MM.1S (cell line): ENCODE measurements at regions not wholly inside any gene's neighbourhood (a gene's known extent, or its start where the extent isn't known, plus 50 kb on each side); places are given as distances from the start of the nearest gene placed in this dataset.

Experiments
- DNase-seq: peaks from one replicate; pipeline ENCODE4 v3.0.0-alpha.2; 2015
- H2AFZ ChIP-seq: fragments of 300-600 bp; sonication (generic); 2 replicates; pipeline ENCODE4 v1.6.0; 2016; ENCODE audit warnings: antibody characterized with exemption, low read length
- H3F3A ChIP-seq: fragments of 300-600 bp; sonication (generic); 2 replicates; pipeline ENCODE4 v1.6.1; 2016; ENCODE audit warnings: mild to moderate bottlenecking, antibody characterized with exemption, low read length, moderate library complexity, mixed read lengths; ENCODE audit not compliant: insufficient read depth
- H3K27ac ChIP-seq: fragments of 300-600 bp; sonication (generic); 2 replicates; pipeline ENCODE4 v1.5.1; 2016; ENCODE audit warnings: mild to moderate bottlenecking, low read length
- H3K27me3 ChIP-seq: fragments of 300-600 bp; sonication (generic); replicated peaks from 2 replicates; pipeline ENCODE4 v1.6.0; 2016; ENCODE audit warnings: low read length; ENCODE audit not compliant: insufficient read depth
- H3K36me3 ChIP-seq: fragments of 300-600 bp; sonication (generic); replicated peaks from 2 replicates; pipeline ENCODE4 v1.6.1; 2016; ENCODE audit warnings: mild to moderate bottlenecking, low read length, mixed read lengths; ENCODE audit not compliant: insufficient read depth
- H3K4me1 ChIP-seq: fragments of 300-600 bp; sonication (generic); 2 replicates; pipeline ENCODE4 v1.6.1; 2016; ENCODE audit warnings: low read length, mixed read lengths
- H3K4me2 ChIP-seq: fragments of 300-600 bp; sonication (generic); 2 replicates; pipeline ENCODE4 v1.6.0; 2016; ENCODE audit warnings: low read depth, low read length
- H3K4me3 ChIP-seq: fragments of 300-600 bp; sonication (generic); 2 replicates; pipeline ENCODE4 v1.5.1; 2016; ENCODE audit warnings: low read length, mixed read lengths
- H3K79me2 ChIP-seq: fragments of 300-600 bp; sonication (generic); 2 replicates; pipeline ENCODE4 v1.6.1; 2016; ENCODE audit warnings: mixed run types, low read length, mixed read lengths
- H3K9ac ChIP-seq: fragments of 300-600 bp; sonication (generic); 2 replicates; pipeline ENCODE4 v1.6.1; 2016; ENCODE audit warnings: low read length, mixed read lengths
- H3K9me2 ChIP-seq: fragments of 300-600 bp; sonication (generic); replicated peaks from 2 replicates; pipeline ENCODE4 v1.6.1; 2016; ENCODE audit warnings: mild to moderate bottlenecking, low read length, mixed read lengths; ENCODE audit not compliant: insufficient read depth
- H3K9me3 ChIP-seq: fragments of 300-600 bp; sonication (generic); replicated peaks from 2 replicates; pipeline ENCODE4 v1.6.1; 2016; ENCODE audit warnings: mild to moderate bottlenecking, low read length, mixed read lengths; ENCODE audit not compliant: insufficient read depth
- H4K20me1 ChIP-seq: fragments of 300-600 bp; sonication (generic); 2 replicates; pipeline ENCODE4 v1.6.1; 2016; ENCODE audit warnings: mild to moderate bottlenecking, low read length, moderate library complexity, mixed read lengths; ENCODE audit not compliant: insufficient read depth
- CTCF ChIP-seq: fragments of 300-600 bp; sonication (generic); IDR thresholded peaks from 2 replicates; pipeline ENCODE4 v1.5.1; 2016; ENCODE audit warnings: antibody characterized with exemption, low read length, mixed read lengths
- EZH2 ChIP-seq: fragments of 300-600 bp; sonication (generic); optimal IDR thresholded peaks from 2 replicates; pipeline ENCODE3; 2017; ENCODE audit warnings: low read depth, mild to moderate bottlenecking, antibody characterized with exemption, low read length, mixed read lengths
- EZH2phosphoT487 ChIP-seq: fragments of 300-600 bp; sonication (generic); IDR thresholded peaks from 2 replicates; pipeline ENCODE4 v1.6.1; 2018; ENCODE audit warnings: antibody characterized with exemption, low read length

- no peak overlapping the region for H3K4me2 ChIP-seq
Measured at GRCh38 chr2:12588986-12589385, 127.8 kb upstream of the TRIB2 start.

GRCh38 chr2:12589802-12590320 lies 126.9 kb upstream of the TRIB2 start:
- H3K27me3 ChIP-seq: 0 out of 2 replicates have a peak, but pooled peaks cover 4% of the 10 kb centered on the region
- H3K4me1 ChIP-seq: peaks cover 12% of the 10 kb centered on the region
- H3K27ac ChIP-seq: no peak overlapping the region
- H3F3A ChIP-seq: peaks cover 12% of the 10 kb centered on the region
- TF ChIP-seq CTCF (no peak), EZH2phosphoT487 (no peak), EZH2 (no peak)
- H4K20me1 ChIP-seq: no peaks in the 10 kb centered on the region
- H3K9me3 ChIP-seq: no peaks in the 10 kb centered on the region
- H3K9me2 ChIP-seq: no peaks in the 10 kb centered on the region
- H3K79me2 ChIP-seq: no peaks in the 10 kb centered on the region
- no peak overlapping the region for H2AFZ ChIP-seq
- H3K4me3 ChIP-seq: no peak overlapping the region
- no peak for DNase-seq
- no peaks in the 10 kb centered on the region for H3K36me3 ChIP-seq
- H3K4me2 ChIP-seq: no peak overlapping the region
- no peak overlapping the region for H3K9ac ChIP-seq

More at GRCh38 chr2:12588986-12589385, 127.8 kb upstream of the TRIB2 start:
- Histone ChIP-seq H3K27ac (no peak overlapping the region), H3K9me3 (no peaks in the 10 kb centered on the region), H2AFZ (no peak overlapping the region), H4K20me1 (no peaks in the 10 kb centered on the region), H3F3A (peaks cover 12% of the 10 kb centered on the region), H3K9ac (no peak overlapping the region), H3K4me3 (no peak overlapping the region), H3K9me2 (no peaks in the 10 kb centered on the region), H3K36me3 (no peaks in the 10 kb centered on the region), H3K4me1 (peaks cover 12% of the 10 kb centered on the region), H3K79me2 (no peaks in the 10 kb centered on the region), H3K27me3 (0 out of 2 replicates have a peak, but pooled peaks cover 4% of the 10 kb centered on the region)
- TF ChIP-seq EZH2: no peak
- TF ChIP-seq CTCF: no peak
- no peak for TF ChIP-seq EZH2phosphoT487
- DNase-seq: no peak

GRCh38 chr2:12592296-12592695 lies 124.4 kb upstream of the TRIB2 start:
- DNase-seq: no peak
- H3K4me1 ChIP-seq: peaks cover 12% of the 10 kb centered on the region
- peaks cover 9% of the 10 kb centered on the region for H3F3A ChIP-seq
- no peak overlapping the region for H3K4me2 ChIP-seq
- no peaks in the 10 kb centered on the region for H4K20me1 ChIP-seq
- H3K4me3 ChIP-seq: no peak overlapping the region
- H3K27ac ChIP-seq: no peak overlapping the region
- H3K27me3 ChIP-seq: 0 out of 2 replicates have a peak, but pooled peaks cover 4% of the 10 kb centered on the region
- TF ChIP-seq CTCF (no peak), EZH2 (no peak), EZH2phosphoT487 (no peak)
- no peaks in the 10 kb centered on the region for H3K9me2 ChIP-seq
- no peaks in the 10 kb centered on the region for H3K79me2 ChIP-seq
- no peaks in the 10 kb centered on the region for H3K36me3 ChIP-seq
- H3K9ac ChIP-seq: no peak overlapping the region
- H2AFZ ChIP-seq: no peak overlapping the region
- no peaks in the 10 kb centered on the region for H3K9me3 ChIP-seq
